H1 (cell line): ENCODE measurements at regions not wholly inside any gene's neighbourhood (a gene's known extent, or its start where the extent isn't known, plus 50 kb on each side); places are given as distances from the start of the nearest gene placed in this dataset.

Source experiments
- CTCF ChIA-PET: fragments of 300-600 bp; sonication (Branson Sonifier 250); formaldehyde crosslinking; loops from one replicate; lab custom pipeline; 2021; ENCODE audit not compliant: partially characterized antibody; lab: Charles Lee
- POLR2A ChIA-PET: fragments of 300-600 bp; sonication (Branson Sonifier 250); formaldehyde crosslinking; loops from one replicate; lab custom pipeline; 2021; ENCODE audit warnings: inconsistent platforms; ENCODE audit not compliant: partially characterized antibody; lab: Charles Lee
- DNase-seq, 2 experiments: peaks; one replicate each; pipeline versions ENCODE4 v3.0.0 to v3.0.0-alpha.2; 2010 to 2022; ENCODE audit warnings: low spot score in 2 of 2, low read depth in 1 of 2, mixed read lengths in 1 of 2
- FAIRE-seq: peaks from 2 replicates; lab custom pipeline; 2011; peaks lifted over from hg19 to GRCh38; lab: Jason Lieb, UNC
- H2AFZ ChIP-seq: 2 replicates; pipeline ENCODE4 v1.8.1; 2012; ENCODE audit warnings: low read length, inconsistent platforms
- H2AK5ac ChIP-seq: 2 replicates; pipeline ENCODE4 v1.6.1; 2013; ENCODE audit warnings: low read depth, low read length
- H2BK120ac ChIP-seq: replicated peaks from 2 replicates; pipeline ENCODE3; 2013; ENCODE audit warnings: low read depth, low read length, inconsistent platforms
- H2BK12ac ChIP-seq: 2 replicates; pipeline ENCODE4 v1.6.1; 2013; ENCODE audit warnings: low read depth, low read length
- H2BK15ac ChIP-seq: 2 replicates; pipeline ENCODE4 v1.6.1; 2013; ENCODE audit warnings: low read length
- H2BK20ac ChIP-seq: 2 replicates; pipeline ENCODE4 v1.6.1; 2013; ENCODE audit warnings: low read length
- H2BK5ac ChIP-seq: 2 replicates; pipeline ENCODE4 v1.6.1; 2013; ENCODE audit warnings: low read depth, low read length
- H3K14ac ChIP-seq: 2 replicates; pipeline ENCODE4 v1.6.1; 2013; ENCODE audit warnings: inconsistent platforms; ENCODE audit not compliant: insufficient read length
- H3K18ac ChIP-seq: 2 replicates; pipeline ENCODE4 v1.6.1; 2013; ENCODE audit warnings: low read length; ENCODE audit errors: extremely low read depth
- H3K23ac ChIP-seq: 2 replicates; pipeline ENCODE4 v1.6.1; 2013; ENCODE audit warnings: inconsistent platforms; ENCODE audit not compliant: insufficient read length
- H3K23me2 ChIP-seq: 2 replicates; pipeline ENCODE4 v1.6.1; 2013; ENCODE audit warnings: low read depth, low read length
- H3K27ac ChIP-seq: 2 replicates; pipeline ENCODE4 v1.6.1; 2011; ENCODE audit warnings: low read depth, low read length, inconsistent platforms
- H3K27me3 ChIP-seq, 4 experiments: replicated peaks in 1 of 4; 1 replicate in 1 of 4; 2 replicates in 3 of 4; pipeline versions ENCODE4 v1.6.1 to v1.8.1; 2011 to 2013; ENCODE audit warnings: low read length in 3 of 4, mild to moderate bottlenecking in 3 of 4, inconsistent platforms in 2 of 4, mixed read lengths in 2 of 4, moderate library complexity in 1 of 4; ENCODE audit not compliant: control insufficient read depth in 3 of 4, insufficient read depth in 3 of 4; ENCODE audit errors: extremely low read depth in 1 of 4
- H3K36me3 ChIP-seq, 4 experiments: 2 replicates each; pipeline versions ENCODE4 v1.6.1 to v1.8.1; 2011 to 2013; ENCODE audit warnings: mild to moderate bottlenecking in 4 of 4, low read length in 3 of 4, moderate library complexity in 2 of 4, control low read depth in 1 of 4, inconsistent platforms in 1 of 4; ENCODE audit not compliant: insufficient read depth in 4 of 4, control insufficient read depth in 2 of 4
- H3K4ac ChIP-seq: replicated peaks from 2 replicates; pipeline ENCODE3; 2013; ENCODE audit warnings: low read length, low read depth, mixed read lengths, inconsistent platforms; ENCODE audit not compliant: insufficient read length
- H3K4me1 ChIP-seq, 4 experiments: replicated peaks in 1 of 4; 1 replicate in 1 of 4; 2 replicates in 3 of 4; pipeline versions ENCODE4 v1.6.1 to v1.8.1; 2011 to 2013; ENCODE audit warnings: low read length in 3 of 4, inconsistent platforms in 2 of 4, mixed read lengths in 1 of 4; ENCODE audit not compliant: insufficient read depth in 4 of 4, control insufficient read depth in 3 of 4
- H3K4me2 ChIP-seq, 2 experiments: 2 replicates each; pipeline versions ENCODE4 v1.6.1 to v1.8.1; 2011 to 2013; ENCODE audit warnings: low read depth in 2 of 2, low read length in 2 of 2, control low read depth in 1 of 2, inconsistent platforms in 1 of 2, mild to moderate bottlenecking in 1 of 2; ENCODE audit not compliant: insufficient read depth in 1 of 2
- H3K4me3 ChIP-seq, 4 experiments: fragments of 200-600, 300-600 bp in 1 of 4; sonication (generic), shearing (Covaris generic), sonication (Bioruptor Twin) in 1 of 4; 2 replicates each; pipeline versions ENCODE4 v1.5.1 to v1.8.1; 2011 to 2016; ENCODE audit warnings: low read length in 4 of 4, low read depth in 3 of 4, control low read depth in 2 of 4, inconsistent platforms in 2 of 4, mild to moderate bottlenecking in 2 of 4, mixed read lengths in 1 of 4, moderate library complexity in 1 of 4; ENCODE audit not compliant: insufficient read depth in 2 of 4; ENCODE audit errors: extremely low read depth in 1 of 4
- H3K56ac ChIP-seq: replicated peaks from 2 replicates; pipeline ENCODE3; 2013; ENCODE audit warnings: low read depth, mild to moderate bottlenecking, mixed read lengths, low read length, inconsistent platforms; ENCODE audit not compliant: insufficient read length
- H3K79me1 ChIP-seq: 2 replicates; pipeline ENCODE4 v1.6.1; 2013; ENCODE audit warnings: low read depth, low read length, control low read depth
- H3K79me2 ChIP-seq, 2 experiments: 2 replicates each; pipeline versions ENCODE4 v1.6.1 to v1.8.1; 2012 to 2013; ENCODE audit warnings: low read length in 2 of 2, mild to moderate bottlenecking in 2 of 2, inconsistent platforms in 1 of 2; ENCODE audit not compliant: insufficient read depth in 2 of 2, control insufficient read depth in 1 of 2
- H3K9ac ChIP-seq, 4 experiments: replicated peaks in 1 of 4; 1 replicate in 1 of 4; 2 replicates in 3 of 4; pipeline versions ENCODE4 v1.6.1 to v1.8.1; 2011 to 2013; ENCODE audit warnings: low read depth in 3 of 4, low read length in 3 of 4, control low read depth in 2 of 4, mild to moderate bottlenecking in 2 of 4, moderate library complexity in 2 of 4, inconsistent platforms in 1 of 4; ENCODE audit errors: extremely low read depth in 1 of 4
- H3K9me3 ChIP-seq, 2 experiments: 2 replicates each; pipeline versions ENCODE4 v1.6.1 to v1.8.1; 2012 to 2013; ENCODE audit warnings: mild to moderate bottlenecking in 2 of 2, moderate library complexity in 2 of 2, control low read depth in 1 of 2, inconsistent platforms in 1 of 2, low read depth in 1 of 2, low read length in 1 of 2, mixed read lengths in 1 of 2; ENCODE audit not compliant: insufficient read depth in 2 of 2
- H4K20me1 ChIP-seq, 2 experiments: replicated peaks in 1 of 2; 2 replicates each; pipeline versions ENCODE3 to v1.8.1; 2011 to 2013; ENCODE audit warnings: inconsistent platforms in 2 of 2, low read length in 2 of 2, mild to moderate bottlenecking in 1 of 2; ENCODE audit not compliant: insufficient read depth in 2 of 2, control insufficient read depth in 1 of 2
- H4K5ac ChIP-seq: 2 replicates; pipeline ENCODE4 v1.6.1; 2013; ENCODE audit warnings: low read length, low read depth, mixed read lengths, inconsistent platforms; ENCODE audit not compliant: insufficient read length
- H4K8ac ChIP-seq: 2 replicates; pipeline ENCODE4 v1.8.0; 2013; ENCODE audit warnings: mild to moderate bottlenecking, moderate library complexity, low read length, inconsistent platforms; ENCODE audit not compliant: insufficient read depth; ENCODE audit errors: extremely low read depth
- H4K91ac ChIP-seq: replicated peaks from 2 replicates; pipeline ENCODE3; 2013; ENCODE audit warnings: low read length, mixed read lengths, inconsistent platforms; ENCODE audit not compliant: insufficient read length
- BRCA1 ChIP-seq: IDR thresholded peaks from 2 replicates; pipeline ENCODE4 v1.6.1; 2012; ENCODE audit warnings: low read depth, low read length, improper control_type of control experiment
- FOSL1 ChIP-seq: IDR thresholded peaks from 2 replicates; pipeline ENCODE4 v1.6.1; 2011; ENCODE audit warnings: mild to moderate bottlenecking, low read depth, low read length, moderate library complexity; ENCODE audit not compliant: insufficient read depth
- KDM4A ChIP-seq: IDR thresholded peaks from one replicate; pipeline ENCODE4 v1.7.1; 2012; ENCODE audit warnings: low read depth, mild to moderate bottlenecking, moderate library complexity, low read length, inconsistent platforms; ENCODE audit not compliant: severe bottlenecking
- SRF ChIP-seq: IDR thresholded peaks from 2 replicates; pipeline ENCODE4 v1.6.1; 2011; ENCODE audit warnings: mild to moderate bottlenecking, low read depth, low read length, moderate library complexity
- SUZ12 ChIP-seq: fragments of 200-600 bp; sonication (generic); IDR thresholded peaks from 2 replicates; pipeline ENCODE4 v1.6.1; 2012; ENCODE audit warnings: mild to moderate bottlenecking, inconsistent platforms, low read length, moderate library complexity, mixed read lengths
- WGBS, 2 experiments: shearing (Covaris generic) in 1 of 2; methylation state at CpG; one replicate each; pipeline versions ENCODE4 v1.1.6 to v1.1.7; 2013 to 2015; ENCODE audit warnings: low lambda C conversion rate in 2 of 2, mixed read lengths in 2 of 2, inconsistent platforms in 1 of 2, low coverage in 1 of 2, missing lambda C conversion rate in 1 of 2; ENCODE audit not compliant: insufficient replicate concordance in 2 of 2, insufficient coverage in 1 of 2, insufficient read length in 1 of 2; ENCODE audit errors: extremely low coverage in 1 of 2, missing lambda C conversion rate in 1 of 2; 5-methylcytosine and 5-hydroxymethylcytosine counted together

- Histone ChIP-seq H3K27ac (no peak overlapping the region), H3K9ac (no peak overlapping the region), H4K8ac (no peak overlapping the region), H3K18ac (no peak overlapping the region), H4K91ac (no peak overlapping the region), H3K4me2 (no peak overlapping the region), H2BK5ac (no peak overlapping the region), H3K36me3 (no peaks in the 10 kb centered on the region), H3K14ac (no peak overlapping the region), H2AFZ (no peak overlapping the region), H4K5ac (no peak overlapping the region), H2BK120ac (no peak overlapping the region), H2BK20ac (no peak overlapping the region), H3K27me3 (no peaks in the 10 kb centered on the region), H3K4me1 (peaks cover 0 to 7% (median 0%) of the 10 kb centered on the region in 4 experiments; a peak in 3 of 7 replicates), H2AK5ac (no peak overlapping the region), H3K23me2 (no peaks in the 10 kb centered on the region), H3K56ac (no peak overlapping the region), H2BK15ac (no peak overlapping the region), H3K23ac (no peak overlapping the region), H3K79me1 (no peaks in the 10 kb centered on the region), H2BK12ac (no peak overlapping the region), H3K4me3 (no peak overlapping the region), H3K79me2 (no peaks in the 10 kb centered on the region), H3K4ac (no peak overlapping the region), H3K9me3 (no peaks in the 10 kb centered on the region), H4K20me1 (no peaks in the 10 kb centered on the region)
- WGBS, 2 experiments: 93% methylated on average over 2 of the region's 2 CpGs; no CpG with 5 or more reads in 1 of the 2 experiments
- ChIA-PET POLR2A (no interaction called here), CTCF (interaction anchor here (0.7 to 1.5 kb wide), 8 partner anchors 54 to 513 kb away, joined by 3 to 5 read pairs (median 3); no protein-coding TSS in a partner anchor)
- no peak for FAIRE-seq
- no peak for DNase-seq
- TF ChIP-seq BRCA1 (no peak), SUZ12 (no peak), KDM4A (no peak), FOSL1 (no peak), SRF (no peak)
These were observed 143.9 kb downstream of the TLE3 start for GRCh38 chr15:69953816-69954215.
